GM12878 (cell line): ENCODE measurements at regions not wholly inside any gene's neighbourhood (a gene's known extent, or its start where the extent isn't known, plus 50 kb on each side); places are given as distances from the start of the nearest gene placed in this dataset.

ENCODE experiments used
- ATAC-seq: fragments of 200-7000 bp; cut with Tn5 transposase; 3 replicates; pipeline ENCODE4 v1.9.1; 2020; ENCODE audit warnings: mild to moderate bottlenecking, moderate library complexity
- BruUV-seq: library from RNA; stranded (reverse); fragments of 400-500 nt; replicated peaks from 2 replicates; lab custom pipeline; 2021; lab: Mats Ljungman, UMichigan
- CTCF ChIA-PET: fragments of 300-600 bp; sonication (Branson Sonifier 250); formaldehyde crosslinking; extraction: SDS; loops from one replicate; lab custom pipeline; 2021; ENCODE audit warnings: inconsistent platforms; lab: Yijun Ruan, JAX
- POLR2A ChIA-PET: fragments of 350-600 bp; formaldehyde crosslinking; extraction: SDS; loops from one replicate; lab custom pipeline; 2021; ENCODE audit warnings: inconsistent platforms; lab: Charles Lee
- RAD21 ChIA-PET: fragments of 300-600 bp; sonication (Branson Sonifier 250); formaldehyde crosslinking; loops from one replicate; lab custom pipeline; 2023; ENCODE audit warnings: antibody characterized with exemption; ENCODE audit not compliant: unreplicated experiment; lab: Charles Lee
- SMC1A ChIA-PET: fragments of 300-600 bp; sonication (Branson Sonifier 250); formaldehyde crosslinking; loops from one replicate; lab custom pipeline; 2023; ENCODE audit not compliant: unreplicated experiment, uncharacterized antibody; lab: Charles Lee
- DNase-seq: peaks from one replicate; pipeline ENCODE4 v3.0.0-alpha.2; 2011; ENCODE audit warnings: low read depth, low spot score
- FAIRE-seq: peaks from 3 replicates; lab custom pipeline; 2011; peaks lifted over from hg19 to GRCh38; lab: Jason Lieb, UNC
- H2AFZ ChIP-seq: 2 replicates; pipeline ENCODE4 v1.6.0; 2011; ENCODE audit warnings: low read depth, low read length, control low read depth; ENCODE audit not compliant: control insufficient read depth
- H3K27ac ChIP-seq: 2 replicates; pipeline ENCODE4 v1.5.1; 2011; ENCODE audit warnings: control low read depth; ENCODE audit not compliant: control insufficient read depth, insufficient read depth
- H3K27me3 ChIP-seq, 2 experiments: replicated peaks in 1 of 2; 2 replicates each; pipeline versions ENCODE4 v1.6.0 to v1.6.1; 2011; ENCODE audit warnings: low read length in 1 of 2; ENCODE audit not compliant: control insufficient read depth in 2 of 2, insufficient read depth in 2 of 2
- H3K36me3 ChIP-seq, 2 experiments: 2 replicates each; pipeline ENCODE4 v1.5.1; 2011; ENCODE audit warnings: low read length in 1 of 2; ENCODE audit not compliant: control insufficient read depth in 2 of 2, insufficient read depth in 2 of 2
- H3K4me1 ChIP-seq: 2 replicates; pipeline ENCODE4 v1.6.1; 2011; ENCODE audit warnings: mild to moderate bottlenecking, low read length, moderate library complexity, mixed read lengths; ENCODE audit not compliant: control insufficient read depth, insufficient read depth
- H3K4me2 ChIP-seq: 2 replicates; pipeline ENCODE4 v1.6.0; 2011; ENCODE audit warnings: control low read depth; ENCODE audit not compliant: control insufficient read depth, insufficient read depth
- H3K4me3 ChIP-seq: fragments of 200-600 bp; sonication (generic); 2 replicates; pipeline ENCODE4 v1.5.1; 2016
- H3K79me2 ChIP-seq: 2 replicates; pipeline ENCODE4 v1.6.0; 2011; ENCODE audit warnings: low read length; ENCODE audit not compliant: control insufficient read depth, insufficient read depth
- H3K9ac ChIP-seq: 2 replicates; pipeline ENCODE4 v1.8.0; 2011; ENCODE audit warnings: low read length, control low read depth, mixed read lengths; ENCODE audit not compliant: control insufficient read depth, insufficient read depth
- H3K9me3 ChIP-seq: replicated peaks from 3 replicates; pipeline ENCODE4 v1.5.1; 2011; ENCODE audit warnings: mild to moderate bottlenecking, low read length; ENCODE audit not compliant: control insufficient read depth, insufficient read depth
- H4K20me1 ChIP-seq: 2 replicates; pipeline ENCODE4 v1.6.0; 2011; ENCODE audit not compliant: control insufficient read depth, insufficient read depth
- CTCF ChIP-seq, 3 experiments: IDR thresholded peaks in 2 of 3; conservative IDR thresholded peaks in 1 of 3; 2 replicates each; pipeline ENCODE4 v1.5.1; 2011; ENCODE audit warnings: low read depth in 3 of 3, low read length in 3 of 3, mild to moderate bottlenecking in 3 of 3, control low read depth in 2 of 3, moderate library complexity in 2 of 3, inconsistent platforms in 1 of 3, mixed read lengths in 1 of 3; ENCODE audit not compliant: control insufficient read depth in 2 of 3, insufficient read depth in 1 of 3; ENCODE audit errors: extremely low read depth in 1 of 3
- EZH2 ChIP-seq: IDR thresholded peaks from 2 replicates; pipeline ENCODE4 v1.6.1; 2012; ENCODE audit warnings: low read depth, mild to moderate bottlenecking, control low read depth, inconsistent platforms, low read length, borderline replicate concordance; ENCODE audit not compliant: control insufficient read depth
- IKZF1 ChIP-seq: fragments of 450-650 bp; conservative IDR thresholded peaks from 2 replicates; pipeline ENCODE4 v1.6.1; 2017; ENCODE audit warnings: antibody characterized with exemption, mild to moderate bottlenecking
- NR2F1 ChIP-seq: fragments of 450-650 bp; conservative IDR thresholded peaks from 2 replicates; pipeline ENCODE4 v1.6.1; 2017; ENCODE audit warnings: mild to moderate bottlenecking
- RAD21 ChIP-seq: IDR thresholded peaks from 2 replicates; pipeline ENCODE4 v1.6.1; 2011; ENCODE audit warnings: mild to moderate bottlenecking, low read depth, low read length, moderate library complexity; ENCODE audit not compliant: insufficient read depth
- SUZ12 ChIP-seq: fragments of 200-600 bp; sonication (generic); IDR thresholded peaks from one replicate; pipeline ENCODE4 v1.6.1; 2018; ENCODE audit warnings: antibody characterized with exemption, mild to moderate bottlenecking; ENCODE audit not compliant: unreplicated experiment
- TCF3 ChIP-seq: IDR thresholded peaks from 2 replicates; pipeline ENCODE4 v1.6.1; 2012; ENCODE audit warnings: low read depth, mild to moderate bottlenecking, low read length, borderline replicate concordance; ENCODE audit not compliant: insufficient read depth
- YY1 ChIP-seq: IDR thresholded peaks from 2 replicates; pipeline ENCODE4 v1.6.1; 2011; ENCODE audit warnings: low read depth, mild to moderate bottlenecking, low read length
- WGBS: methylation state at CpG from one replicate; pipeline ENCODE4 v1.1.6; 2016; ENCODE audit warnings: low lambda C conversion rate; ENCODE audit not compliant: insufficient replicate concordance, insufficient coverage; ENCODE audit errors: missing lambda C conversion rate; 5-methylcytosine and 5-hydroxymethylcytosine counted together
- in situ Hi-C: fragments of 300-500 bp; cut with MboI; formaldehyde crosslinking; loops from 9 replicates; pipeline ENCODE4 v1.14.3; 2018; ENCODE audit warnings: mixed read lengths
- intact Hi-C: fragments of 100-400 bp; cut with micrococcal nuclease; formaldehyde crosslinking; loops from one replicate; pipeline ENCODE4 v1.14.2; 2022; ENCODE audit not compliant: unreplicated experiment

DNA sequence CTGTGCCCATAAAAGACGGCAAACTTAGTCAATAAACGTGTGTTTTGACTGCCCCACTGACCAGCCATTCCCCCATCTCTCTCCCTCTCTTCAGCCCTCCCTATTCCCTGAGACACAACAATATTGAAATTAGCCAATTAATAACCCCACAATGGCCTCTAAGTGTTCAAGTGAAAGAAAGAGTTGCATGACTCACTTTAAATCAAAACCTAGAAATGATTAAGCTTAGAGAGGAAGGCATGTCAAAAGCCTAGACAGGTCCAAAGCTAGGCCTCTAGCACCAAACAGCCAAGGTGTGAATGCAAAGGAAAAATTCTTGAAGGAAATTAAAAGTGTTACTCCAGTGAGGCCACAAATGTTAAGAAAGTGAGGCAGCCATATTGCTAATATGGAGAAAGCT, 261.6 kb upstream of the TBX18 start:
- no peaks in the 10 kb centered on the region for H3K79me2 ChIP-seq
- no peaks in the 10 kb centered on the region for H3K9me3 ChIP-seq
- ATAC-seq (no peak), FAIRE-seq (no peak), DNase-seq (no peak)
- H2AFZ ChIP-seq, result no peak overlapping the region
- no peaks in the 10 kb centered on the region for H4K20me1 ChIP-seq
- no peaks in the 10 kb centered on the region for H3K27me3 ChIP-seq
- intact Hi-C loops, result no loop called here
- no peak overlapping the region for H3K9ac ChIP-seq
- in situ Hi-C loops, result no loop called here
- ChIA-PET POLR2A (no interaction called here), RAD21 (no interaction called here), CTCF (no interaction called here), SMC1A (no interaction called here)
- no TSS peak for BruUV-seq
- H3K4me1 ChIP-seq, result no peaks in the 10 kb centered on the region
- no peak overlapping the region for H3K27ac ChIP-seq
- 6% methylated on average over 2 of the region's 2 CpGs for WGBS
- TF ChIP-seq CTCF (IDR thresholded peaks at IDR 0.05 in 2 of 3, conservative IDR thresholded peaks at IDR 0.05 in 1 of 3; ENCODE audit: control insufficient read depth in 2 of 3, extremely low read depth in 1 of 3, insufficient read depth in 1 of 3, low read depth in 3 of 3, low read length in 3 of 3), result no peak
- no peak for TF ChIP-seq RAD21
- no peak for TF ChIP-seq IKZF1
- no peak for TF ChIP-seq TCF3
- no peak for TF ChIP-seq SUZ12
- TF ChIP-seq YY1, result no peak
- no peak for TF ChIP-seq NR2F1
- no peak for TF ChIP-seq EZH2
- H3K36me3 ChIP-seq, result no peaks in the 10 kb centered on the region
- H3K4me3 ChIP-seq, result no peak overlapping the region
- no peak overlapping the region for H3K4me2 ChIP-seq
